ENCODE measurements at regions not wholly inside any gene's neighbourhood (a gene's known extent, or its start where the extent isn't known, plus 50 kb on each side); places are given as distances from the start of the nearest gene placed in this dataset.

GRCh38 chr13:54091884-54092283, 1063.3 kb downstream of the OLFM4 start:
- no peak for TF ChIP-seq REST (IDR thresholded peaks at IDR 0.05; ENCODE audit: borderline replicate concordance)
- Histone ChIP-seq H3K36me3 (ENCODE audit: insufficient read depth, low read length) (no peaks in the 10 kb centered on the region), H3K27me3 (ENCODE audit: insufficient read depth, low read depth, low read length) (no peaks in the 10 kb centered on the region), H3K9me2 (ENCODE audit: insufficient read depth, low read length) (no peaks in the 10 kb centered on the region), H4K20me1 (ENCODE audit: insufficient read depth) (no peaks in the 10 kb centered on the region), H3K4me3 (ENCODE audit: low read length) (no peak overlapping the region), H3F3A (ENCODE audit: insufficient read depth, low read length, poor library complexity, severe bottlenecking) (no peaks in the 10 kb centered on the region), H2AFZ (ENCODE audit: low read depth, low read length) (no peak overlapping the region), H3K27ac (ENCODE audit: low read length) (no peak overlapping the region), H3K4me2 (ENCODE audit: low read length) (no peak overlapping the region), H3K9ac (ENCODE audit: low read length) (no peak overlapping the region), H3K9me3 (ENCODE audit: low read length) (no peaks in the 10 kb centered on the region), H3K79me2 (replicated peaks; ENCODE audit: insufficient read depth, low read length) (no peaks in the 10 kb centered on the region)

DNA sequence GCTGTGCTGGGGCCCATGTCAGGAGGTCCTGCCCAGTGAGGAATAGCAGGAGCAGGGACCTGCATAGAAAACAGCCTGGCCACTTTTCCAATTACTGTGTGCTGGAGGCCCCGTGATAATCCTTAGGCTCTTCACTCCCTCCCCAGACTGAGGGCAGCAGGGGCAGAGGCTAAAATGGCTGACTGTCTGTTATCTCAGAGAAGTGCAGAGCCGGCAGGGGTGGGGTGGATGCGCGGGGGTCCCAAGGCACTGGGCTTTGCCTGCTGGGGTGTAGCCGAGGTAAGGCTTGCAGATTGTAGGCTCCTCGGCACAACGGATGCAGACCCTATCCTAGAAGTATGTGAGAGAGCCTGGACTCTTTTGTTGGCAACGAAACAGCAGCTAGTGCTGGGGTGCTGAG, 1064.1 kb downstream of the OLFM4 start:
- H3K27ac ChIP-seq (ENCODE audit: low read length), result no peak overlapping the region
- H4K20me1 ChIP-seq (ENCODE audit: insufficient read depth), result no peaks in the 10 kb centered on the region
- no peaks in the 10 kb centered on the region for H3K27me3 ChIP-seq (ENCODE audit: insufficient read depth, low read depth, low read length)
- no peak overlapping the region for H3K4me3 ChIP-seq (ENCODE audit: low read length)
- H3K9me2 ChIP-seq (ENCODE audit: insufficient read depth, low read length), result no peaks in the 10 kb centered on the region
- TF ChIP-seq REST (IDR thresholded peaks at IDR 0.05; ENCODE audit: borderline replicate concordance), result no peak
- TF ChIP-seq, protein P1, sequence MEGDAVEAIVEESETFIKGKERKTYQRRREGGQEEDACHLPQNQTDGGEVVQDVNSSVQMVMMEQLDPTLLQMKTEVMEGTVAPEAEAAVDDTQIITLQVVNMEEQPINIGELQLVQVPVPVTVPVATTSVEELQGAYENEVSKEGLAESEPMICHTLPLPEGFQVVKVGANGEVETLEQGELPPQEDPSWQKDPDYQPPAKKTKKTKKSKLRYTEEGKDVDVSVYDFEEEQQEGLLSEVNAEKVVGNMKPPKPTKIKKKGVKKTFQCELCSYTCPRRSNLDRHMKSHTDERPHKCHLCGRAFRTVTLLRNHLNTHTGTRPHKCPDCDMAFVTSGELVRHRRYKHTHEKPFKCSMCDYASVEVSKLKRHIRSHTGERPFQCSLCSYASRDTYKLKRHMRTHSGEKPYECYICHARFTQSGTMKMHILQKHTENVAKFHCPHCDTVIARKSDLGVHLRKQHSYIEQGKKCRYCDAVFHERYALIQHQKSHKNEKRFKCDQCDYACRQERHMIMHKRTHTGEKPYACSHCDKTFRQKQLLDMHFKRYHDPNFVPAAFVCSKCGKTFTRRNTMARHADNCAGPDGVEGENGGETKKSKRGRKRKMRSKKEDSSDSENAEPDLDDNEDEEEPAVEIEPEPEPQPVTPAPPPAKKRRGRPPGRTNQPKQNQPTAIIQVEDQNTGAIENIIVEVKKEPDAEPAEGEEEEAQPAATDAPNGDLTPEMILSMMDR (IDR thresholded peaks at IDR 0.05; ENCODE audit: poor library complexity, severe bottlenecking), result no peak
- no peak for TF ChIP-seq SMC3 (conservative IDR thresholded peaks at IDR 0.05; ENCODE audit: poor library complexity)
- TF ChIP-seq POLR2AphosphoS5 (IDR thresholded peaks at IDR 0.05), result no peak
- no peak for TF ChIP-seq EZH2 (IDR thresholded peaks at IDR 0.05; ENCODE audit: borderline replicate concordance, insufficient read depth, low read length, poor library complexity, severe bottlenecking)
- no peak for TF ChIP-seq EP300 (conservative IDR thresholded peaks at IDR 0.05; ENCODE audit: poor library complexity, severe bottlenecking)
- TF ChIP-seq TAF1 (IDR thresholded peaks at IDR 0.05; ENCODE audit: low read depth), result no peak
- TF ChIP-seq MXI1 (conservative IDR thresholded peaks at IDR 0.05; ENCODE audit: poor library complexity, severe bottlenecking), result no peak
- no peak for TF ChIP-seq RAD21 (conservative IDR thresholded peaks at IDR 0.05)
- H3K9ac ChIP-seq (ENCODE audit: low read length), result no peak overlapping the region
- H3K79me2 ChIP-seq (replicated peaks; ENCODE audit: insufficient read depth, low read length), result no peaks in the 10 kb centered on the region
- no peaks in the 10 kb centered on the region for H3F3A ChIP-seq (ENCODE audit: insufficient read depth, low read length, poor library complexity, severe bottlenecking)
- H2AFZ ChIP-seq (ENCODE audit: low read depth, low read length), result no peak overlapping the region
- H3K4me2 ChIP-seq (ENCODE audit: low read length), result no peak overlapping the region
- no peaks in the 10 kb centered on the region for H3K36me3 ChIP-seq (ENCODE audit: insufficient read depth, low read length)
- no peaks in the 10 kb centered on the region for H3K9me3 ChIP-seq (ENCODE audit: low read length)
